GM18498 (cell line): ENCODE measurements at regions not wholly inside any gene's neighbourhood (a gene's known extent, or its start where the extent isn't known, plus 50 kb on each side); places are given as distances from the start of the nearest gene placed in this dataset.

ENCODE experiments used
- ATAC-seq: cut with Tn5 transposase; IDR thresholded peaks from one replicate; pipeline ENCODE4 v1.9.1; 2021; ENCODE audit warnings: mild to moderate bottlenecking, moderate library complexity; ENCODE audit not compliant: unreplicated experiment

DNA sequence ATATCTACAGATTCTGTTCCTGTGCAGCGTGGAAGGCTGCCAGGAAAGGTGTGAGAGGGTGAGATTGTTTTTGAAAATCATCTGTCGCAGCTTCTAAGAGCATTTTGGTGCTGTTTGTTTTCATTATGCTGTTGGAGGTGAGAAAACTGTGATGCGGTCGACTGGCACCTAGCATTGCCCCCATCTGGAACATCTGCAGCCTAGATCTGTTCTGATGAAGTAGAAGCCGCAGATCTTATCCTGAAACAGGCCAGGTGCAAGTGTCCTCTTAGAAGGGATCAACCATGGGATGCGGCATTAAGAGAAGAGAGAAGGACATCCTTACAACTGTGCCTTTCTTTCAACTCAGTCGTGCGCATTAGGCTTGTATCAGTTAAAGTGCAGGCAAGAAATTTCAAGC is 167.3 kb downstream of the CDH26 start:
- ATAC-seq: no peak

- no peak for ATAC-seq
These were observed 168.8 kb downstream of the CDH26 start for GRCh38 chr20:60126975-60127374.

GRCh38 chr20:60131375-60131774 is 173.2 kb downstream of the CDH26 start:
- no peak for ATAC-seq

GRCh38 chr20:60132162-60132826 is 174.1 kb downstream of the CDH26 start:
- ATAC-seq: no peak

DNA sequence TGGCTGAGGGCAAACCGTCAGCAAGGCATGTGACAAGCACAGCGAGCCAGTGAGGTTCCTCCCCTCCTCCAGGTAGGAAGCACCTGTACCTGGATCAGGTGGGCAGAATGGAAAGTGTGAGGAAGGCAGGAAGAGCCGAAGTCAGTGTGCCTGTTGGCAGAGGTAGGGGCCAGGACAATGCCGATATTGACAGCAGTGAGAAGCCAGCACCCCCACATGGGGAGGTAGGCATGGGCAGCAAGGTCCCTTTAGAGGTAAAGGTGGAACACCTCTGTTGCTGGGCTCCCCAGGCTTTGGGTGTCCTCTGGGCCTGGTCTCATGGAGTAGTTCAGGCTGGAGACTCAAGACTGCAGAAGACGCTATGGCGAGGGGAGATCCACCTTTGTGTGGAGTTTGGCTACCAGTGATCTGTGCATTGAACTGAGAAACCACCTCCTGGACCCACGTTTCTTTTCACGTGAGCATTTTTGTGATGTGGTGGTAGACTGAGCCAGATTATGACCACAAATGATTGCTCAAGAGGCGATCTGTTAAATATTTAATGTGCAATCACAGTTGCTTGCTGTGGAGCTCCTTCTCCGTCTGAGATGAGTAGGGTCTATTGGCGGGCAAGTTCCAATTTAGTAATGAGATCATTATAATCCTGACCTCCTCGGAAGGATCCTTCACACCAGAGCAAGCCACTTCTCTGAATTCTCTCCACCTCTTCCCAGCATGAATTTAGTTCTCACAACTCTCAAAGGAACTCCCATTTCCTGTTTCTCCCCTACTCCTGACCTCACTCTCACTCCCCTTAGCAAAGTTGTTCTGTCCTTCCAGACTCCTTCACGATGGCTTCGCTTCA is 174.8 kb downstream of the CDH26 start:
- ATAC-seq: no peak

- ATAC-seq: no peak
These were observed 177.1 kb downstream of the CDH26 start for GRCh38 chr20:60135276-60135675.

- no peak for ATAC-seq
These were observed 178.6 kb downstream of the CDH26 start for GRCh38 chr20:60136645-60137401.

- ATAC-seq: no peak
These were observed 179.5 kb downstream of the CDH26 start for GRCh38 chr20:60137657-60138245.

GRCh38 chr20:60138256-60139220 is 180.3 kb downstream of the CDH26 start:
- ATAC-seq: peak; percentile 74

DNA sequence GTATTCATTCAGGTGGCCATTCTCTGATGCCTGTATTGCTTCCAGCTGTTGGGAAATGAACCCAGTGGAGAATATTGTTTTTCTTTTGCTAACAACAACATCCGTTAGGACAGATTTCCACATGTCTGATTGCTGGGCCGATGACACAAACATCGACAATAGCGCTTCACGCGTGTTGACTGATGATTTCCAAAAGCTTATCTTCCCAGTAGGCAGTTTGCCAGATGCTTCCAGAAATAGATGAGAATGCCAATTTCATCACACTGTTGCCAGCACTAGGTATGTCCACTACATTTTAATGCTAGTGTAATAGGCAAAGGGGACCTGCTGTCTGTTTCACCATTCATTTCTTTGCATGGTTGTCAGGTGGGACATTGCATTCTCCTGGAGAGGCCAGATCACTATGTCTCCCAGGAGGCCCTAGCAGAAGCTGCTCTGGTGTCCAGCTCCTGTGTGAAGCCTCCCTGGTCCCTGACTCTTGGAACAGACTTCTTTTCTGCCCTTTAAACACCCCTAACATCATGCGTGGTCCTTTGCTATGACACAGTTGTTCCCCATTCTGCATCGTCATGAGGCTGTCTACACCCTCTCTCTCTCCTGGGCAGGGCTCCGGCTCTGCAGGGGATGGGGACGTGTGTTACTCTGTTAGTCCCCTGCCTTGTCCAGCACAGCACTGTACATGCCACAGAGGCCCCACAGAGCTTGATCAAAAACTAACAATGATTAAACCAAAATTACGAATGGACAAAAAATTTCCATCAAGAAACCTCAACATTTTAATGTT is 181.6 kb downstream of the CDH26 start:
- ATAC-seq: no peak

DNA sequence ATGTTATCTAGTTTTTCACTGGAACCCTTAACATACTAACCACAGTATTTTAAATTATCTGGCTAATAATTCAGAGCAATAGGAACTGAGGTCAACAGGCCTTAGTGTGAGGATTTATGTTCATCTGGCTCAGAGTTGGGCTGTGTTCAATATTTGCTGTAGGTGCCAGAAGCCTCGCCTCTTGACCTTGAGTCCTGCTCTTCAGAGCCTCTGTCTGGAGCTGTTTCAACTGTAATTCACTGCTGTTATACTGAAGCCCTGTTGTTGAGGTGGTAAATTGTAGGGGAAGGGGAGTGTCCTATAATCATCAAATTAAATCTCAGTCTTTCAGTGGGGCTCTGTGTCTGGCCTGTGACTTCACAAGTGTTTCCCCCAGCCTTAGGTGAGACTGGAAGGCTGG is 184.4 kb downstream of the CDH26 start:
- ATAC-seq: no peak

DNA sequence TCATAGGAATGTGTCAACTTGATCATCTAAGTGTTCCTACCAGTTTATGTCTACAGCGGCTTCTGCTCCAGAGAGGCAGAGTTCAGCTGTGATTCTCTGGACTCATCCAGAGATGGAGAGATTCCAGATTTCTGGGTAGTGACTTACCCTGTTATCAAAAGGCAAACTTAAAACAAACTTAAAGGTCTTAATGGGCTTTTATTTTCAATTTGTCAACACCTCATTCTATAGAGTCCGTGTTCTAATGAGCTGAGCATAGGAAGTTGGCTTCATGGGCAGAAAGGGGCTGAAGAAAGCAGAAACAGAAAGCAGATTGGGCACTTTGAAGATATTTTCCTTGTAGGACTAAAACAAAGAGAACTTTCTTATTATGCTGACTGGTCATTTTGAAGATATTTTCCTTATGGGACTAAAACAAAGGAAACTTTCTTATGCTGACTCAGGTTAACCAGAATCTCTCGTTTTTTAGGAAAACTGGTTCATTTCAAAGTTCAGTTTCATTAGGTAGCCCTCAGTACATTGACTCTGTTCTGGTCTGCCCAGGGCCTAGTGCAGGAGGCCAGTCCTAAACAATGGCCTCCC is 185.1 kb downstream of the CDH26 start:
- ATAC-seq: no peak

- no peak for ATAC-seq
These were observed 186.2 kb downstream of the CDH26 start for GRCh38 chr20:60144404-60144803.

DNA sequence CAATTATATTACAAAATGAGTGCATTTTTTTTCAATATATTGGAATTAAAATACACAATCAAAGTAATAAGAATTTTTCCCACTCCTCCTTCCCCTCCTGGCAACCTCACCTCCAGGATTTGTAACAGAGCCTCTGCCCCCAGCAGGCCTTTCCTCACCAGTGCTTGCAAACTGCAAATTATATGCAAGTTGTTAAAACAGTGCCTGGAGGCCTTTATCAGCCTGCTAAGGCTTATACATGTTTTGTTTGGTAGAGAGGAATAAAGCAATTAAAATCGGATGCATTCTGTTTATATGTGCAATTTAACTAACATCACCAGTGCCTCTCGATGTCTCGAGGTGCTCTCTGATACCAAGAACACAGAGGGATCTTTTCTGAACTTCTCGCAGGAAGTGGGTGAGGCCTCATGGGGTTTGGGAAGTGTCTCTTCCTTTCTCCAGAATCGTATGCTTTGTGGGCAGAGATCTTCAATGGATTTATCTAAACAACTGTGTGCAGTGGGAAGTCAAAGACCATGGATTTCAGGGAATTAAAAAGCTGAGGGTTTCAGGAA is 186.8 kb downstream of the CDH26 start:
- ATAC-seq: no peak

- no peak for ATAC-seq
These were observed 188.8 kb downstream of the CDH26 start for GRCh38 chr20:60147004-60147403.

- ATAC-seq: no peak
These were observed 190.7 kb downstream of the CDH26 start for GRCh38 chr20:60148885-60149284.

DNA sequence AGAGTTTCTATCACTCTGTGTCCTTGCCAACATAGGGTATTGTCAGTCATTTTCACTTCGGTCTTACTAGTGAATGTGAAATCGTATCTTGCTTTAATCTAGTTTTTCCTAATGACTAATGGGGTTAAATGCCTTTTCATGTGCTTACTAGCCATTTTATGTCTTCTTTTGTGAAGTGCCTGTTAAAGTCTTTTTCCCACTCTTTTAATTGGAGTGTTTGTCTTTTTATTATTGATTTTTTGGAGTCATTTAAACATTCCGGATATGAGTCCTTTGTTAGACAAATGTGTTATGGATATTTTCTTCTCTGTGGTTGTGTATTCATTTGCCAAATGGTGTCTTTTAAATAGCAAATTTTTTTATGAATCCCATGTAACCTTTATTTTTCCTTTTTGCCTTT is 194.6 kb downstream of the CDH26 start:
- no peak for ATAC-seq

- ATAC-seq: no peak
These were observed 202.4 kb downstream of the CDH26 start for GRCh38 chr20:60160451-60161145.
